SK-N-SH (cell line): ENCODE measurements at regions not wholly inside any gene's neighbourhood (a gene's known extent, or its start where the extent isn't known, plus 50 kb on each side); places are given as distances from the start of the nearest gene placed in this dataset.

ENCODE experiments used
- CTCF ChIA-PET: fragments of 300-600, 350-600 bp; formaldehyde crosslinking; extraction: SDS; loops from one replicate; lab custom pipeline; 2021; lab: Yijun Ruan, JAX
- POLR2A ChIA-PET: fragments of 350-600 bp; sonication (Branson Sonifier 250); formaldehyde crosslinking; extraction: SDS; loops from one replicate; lab custom pipeline; 2020; ENCODE audit warnings: antibody characterized with exemption, inconsistent platforms; lab: Yijun Ruan, JAX
- DNase-seq: peaks from one replicate; pipeline ENCODE4 v3.0.0; 2012
- H2AFZ ChIP-seq: fragments of 200-600 bp; sonication (generic); 2 replicates; pipeline ENCODE4 v1.8.1; 2016; ENCODE audit warnings: antibody characterized with exemption, mild to moderate bottlenecking, low read depth
- H3F3A ChIP-seq: fragments of 200-600 bp; sonication (generic); replicated peaks from 2 replicates; pipeline ENCODE3; 2016; ENCODE audit warnings: antibody characterized with exemption, mild to moderate bottlenecking; ENCODE audit not compliant: insufficient read depth
- H3K27ac ChIP-seq, 2 experiments: fragments of 200-500 bp in 1 of 2; fragments of 200-600 bp in 1 of 2; sonication (Bioruptor generic) in 1 of 2; sonication (generic), shearing (Covaris generic) in 1 of 2; 2 replicates each; pipeline versions ENCODE4 v1.5.1 to v1.6.1; 2014 to 2016; ENCODE audit warnings: low read depth in 2 of 2, inconsistent platforms in 1 of 2, low read length in 1 of 2, mild to moderate bottlenecking in 1 of 2, mixed read lengths in 1 of 2
- H3K27me3 ChIP-seq: fragments of 200-600 bp; sonication (generic), shearing (Covaris generic); 2 replicates; pipeline ENCODE4 v1.6.1; 2016; ENCODE audit warnings: mixed run types; ENCODE audit not compliant: insufficient read depth
- H3K36me3 ChIP-seq, 2 experiments: fragments of 200-500 bp in 1 of 2; fragments of 200-600 bp in 1 of 2; sonication (Bioruptor generic) in 1 of 2; sonication (generic) in 1 of 2; replicated peaks in 1 of 2; 2 replicates each; pipeline versions ENCODE3 to v1.5.1; 2014 to 2016; ENCODE audit warnings: low read length in 1 of 2, mild to moderate bottlenecking in 1 of 2; ENCODE audit not compliant: insufficient read depth in 2 of 2, control insufficient read depth in 1 of 2
- H3K4me1 ChIP-seq, 2 experiments: fragments of 200-500 bp in 1 of 2; fragments of 200-600 bp in 1 of 2; sonication (Bioruptor generic) in 1 of 2; sonication (generic), shearing (Covaris generic) in 1 of 2; 2 replicates each; pipeline versions ENCODE4 v1.5.1 to v1.6.1; 2014 to 2016; ENCODE audit warnings: low read depth in 1 of 2, low read length in 1 of 2, mixed run types in 1 of 2; ENCODE audit not compliant: insufficient read depth in 2 of 2, control insufficient read depth in 1 of 2
- H3K4me2 ChIP-seq: fragments of 200-600 bp; sonication (generic), shearing (Covaris generic); 2 replicates; pipeline ENCODE4 v1.6.1; 2017; ENCODE audit warnings: mixed run types
- H3K4me3 ChIP-seq, 2 experiments: fragments of 200-500 bp in 1 of 2; fragments of 200-600 bp in 1 of 2; sonication (Bioruptor generic) in 1 of 2; sonication (generic), shearing (Covaris generic) in 1 of 2; 2 replicates each; pipeline versions ENCODE4 v1.5.1 to v1.8.1; 2014 to 2016; ENCODE audit warnings: low read depth in 2 of 2, inconsistent platforms in 1 of 2, low read length in 1 of 2, mild to moderate bottlenecking in 1 of 2, mixed read lengths in 1 of 2, moderate library complexity in 1 of 2
- H3K79me2 ChIP-seq: fragments of 200-600 bp; sonication (generic); 2 replicates; pipeline ENCODE4 v1.8.1; 2017; ENCODE audit warnings: mild to moderate bottlenecking; ENCODE audit not compliant: insufficient read depth
- H3K9ac ChIP-seq: fragments of 200-600 bp; sonication (generic); 2 replicates; pipeline ENCODE4 v1.6.1; 2017; ENCODE audit warnings: mixed run types
- H3K9me2 ChIP-seq: fragments of 200-600 bp; sonication (generic); 2 replicates; pipeline ENCODE4 v1.6.1; 2017; ENCODE audit warnings: mixed run types
- H3K9me3 ChIP-seq: fragments of 200-600 bp; sonication (generic); 2 replicates; pipeline ENCODE4 v1.6.1; 2017; ENCODE audit warnings: mixed run types, mild to moderate bottlenecking, moderate library complexity
- H4K20me1 ChIP-seq: fragments of 200-600 bp; sonication (generic); 2 replicates; pipeline ENCODE4 v1.6.1; 2017; ENCODE audit warnings: mild to moderate bottlenecking, mixed run types; ENCODE audit not compliant: insufficient read depth
- ELF1 ChIP-seq: IDR thresholded peaks from 2 replicates; pipeline ENCODE4 v1.4.0; 2012
- EP300 ChIP-seq, 2 experiments: IDR thresholded peaks; 2 replicates each; pipeline versions ENCODE4 v1.4.0 to v1.6.1; 2012; ENCODE audit warnings: borderline replicate concordance in 1 of 2, low read depth in 1 of 2, low read length in 1 of 2
- FOXJ3 ChIP-seq: sonication (generic); formaldehyde crosslinking; IDR thresholded peaks from 2 replicates; pipeline ENCODE4 v1.5.1; 2020; ENCODE audit warnings: mild to moderate bottlenecking, missing genetic modification reagents
- FOXM1 ChIP-seq: IDR thresholded peaks from 2 replicates; pipeline ENCODE4 v1.4.0; 2012; ENCODE audit warnings: low read depth, mild to moderate bottlenecking
- GABPA ChIP-seq: IDR thresholded peaks from 2 replicates; pipeline ENCODE4 v1.4.0; 2012; ENCODE audit warnings: low read depth, mild to moderate bottlenecking
- GATA2 ChIP-seq: sonication (generic); formaldehyde crosslinking; IDR thresholded peaks from 2 replicates; pipeline ENCODE4 v1.5.0; 2020; ENCODE audit warnings: mild to moderate bottlenecking, missing genetic modification reagents
- JUND ChIP-seq: IDR thresholded peaks from 2 replicates; pipeline ENCODE4 v1.4.0; 2012
- RAD21 ChIP-seq: IDR thresholded peaks from 2 replicates; pipeline ENCODE4 v1.6.1; 2012; ENCODE audit warnings: mild to moderate bottlenecking, low read length
- RCOR1 ChIP-seq: fragments of 150-350 bp; IDR thresholded peaks from 2 replicates; pipeline ENCODE4 v1.6.1; 2017; ENCODE audit warnings: antibody characterized with exemption, low read length
- REST ChIP-seq: IDR thresholded peaks from 2 replicates; pipeline ENCODE4 v1.6.1; 2012; ENCODE audit warnings: mild to moderate bottlenecking, low read depth, low read length, moderate library complexity
- RXRA ChIP-seq: IDR thresholded peaks from 2 replicates; pipeline ENCODE4 v1.4.0; 2012; ENCODE audit warnings: low read depth, mild to moderate bottlenecking, borderline replicate concordance
- TCF12 ChIP-seq: IDR thresholded peaks from 2 replicates; pipeline ENCODE4 v1.4.0; 2012
- USF2 ChIP-seq: fragments of 150-350 bp; IDR thresholded peaks from 2 replicates; pipeline ENCODE4 v1.6.1; 2017; ENCODE audit warnings: antibody characterized with exemption, low read length, low read depth, borderline replicate concordance
- ZBTB33 ChIP-seq: IDR thresholded peaks from 2 replicates; pipeline ENCODE4 v1.4.0; 2012; ENCODE audit warnings: low read depth, borderline replicate concordance
- WGBS: methylation state at CpG from one replicate; pipeline ENCODE4 v1.1.6; 2017; ENCODE audit warnings: low lambda C conversion rate; 5-methylcytosine and 5-hydroxymethylcytosine counted together

- Histone ChIP-seq H3K27me3 (no peaks in the 10 kb centered on the region), H3F3A (no peaks in the 10 kb centered on the region), H3K9me3 (no peaks in the 10 kb centered on the region), H3K4me1 (no peaks in the 10 kb centered on the region), H3K79me2 (no peaks in the 10 kb centered on the region), H3K36me3 (no peaks in the 10 kb centered on the region), H2AFZ (peak overlapping the region; percentile 70; the same call in 1 of the 2 replicates), H3K4me3 (no peak overlapping the region), H3K4me2 (no peak overlapping the region), H3K9ac (no peak overlapping the region), H3K9me2 (no peaks in the 10 kb centered on the region), H4K20me1 (no peaks in the 10 kb centered on the region), H3K27ac (no peak overlapping the region)
- 23% methylated on average over 1 of the region's 1 CpG for WGBS
- DNase-seq: no peak
- TF ChIP-seq EP300 (IDR thresholded peaks at IDR 0.05; ENCODE audit: borderline replicate concordance in 1 of 2, low read depth in 1 of 2, low read length in 1 of 2) (no peak), FOXM1 (no peak), ELF1 (no peak), RAD21 (no peak), TCF12 (peak; percentile 38; the same call in 1 of the 2 replicates)
- ChIA-PET CTCF (interaction anchor here (1.4 kb wide), 1 partner anchor 10 kb away, joined by 3 read pairs; no protein-coding TSS in a partner anchor), POLR2A (no interaction called here)
Measured at GRCh38 chr4:177177541-177178081, 132.1 kb upstream of the NEIL3 start.

GRCh38 chr4:177178246-177178645 is 131.4 kb upstream of the NEIL3 start:
- WGBS: 2% methylated on average over 1 of the region's 1 CpG
- H3K79me2 ChIP-seq: no peaks in the 10 kb centered on the region
- H3K9ac ChIP-seq: no peak overlapping the region
- no peaks in the 10 kb centered on the region for H3F3A ChIP-seq
- no peaks in the 10 kb centered on the region for H3K4me1 ChIP-seq
- H3K4me2 ChIP-seq: no peak overlapping the region
- POLR2A ChIA-PET: no interaction called here
- no peaks in the 10 kb centered on the region for H3K9me3 ChIP-seq
- 0 out of 2 replicates have a peak overlapping the region, but pooled peaks have one; percentile 35 for H2AFZ ChIP-seq
- no peak overlapping the region for H3K27ac ChIP-seq
- H4K20me1 ChIP-seq: no peaks in the 10 kb centered on the region
- H3K4me3 ChIP-seq: no peak overlapping the region
- CTCF ChIA-PET: interaction anchor here (1.4 kb wide), 1 partner anchor 11 kb away, joined by 3 read pairs; no protein-coding TSS in a partner anchor
- no peaks in the 10 kb centered on the region for H3K27me3 ChIP-seq
- DNase-seq: no peak
- no peaks in the 10 kb centered on the region for H3K9me2 ChIP-seq
- TF ChIP-seq RCOR1 (no peak), ZBTB33 (no peak), GATA2 (CRISPR knock-in tag) (no peak), GABPA (no peak), TCF12 (no peak), JUND (no peak), REST (no peak), USF2 (no peak), RAD21 (no peak), RXRA (no peak), FOXJ3 (CRISPR knock-in tag) (no peak)
- no peaks in the 10 kb centered on the region for H3K36me3 ChIP-seq
